ENCODE measurements at regions not wholly inside any gene's neighbourhood (a gene's known extent, or its start where the extent isn't known, plus 50 kb on each side); places are given as distances from the start of the nearest gene placed in this dataset.

DNA sequence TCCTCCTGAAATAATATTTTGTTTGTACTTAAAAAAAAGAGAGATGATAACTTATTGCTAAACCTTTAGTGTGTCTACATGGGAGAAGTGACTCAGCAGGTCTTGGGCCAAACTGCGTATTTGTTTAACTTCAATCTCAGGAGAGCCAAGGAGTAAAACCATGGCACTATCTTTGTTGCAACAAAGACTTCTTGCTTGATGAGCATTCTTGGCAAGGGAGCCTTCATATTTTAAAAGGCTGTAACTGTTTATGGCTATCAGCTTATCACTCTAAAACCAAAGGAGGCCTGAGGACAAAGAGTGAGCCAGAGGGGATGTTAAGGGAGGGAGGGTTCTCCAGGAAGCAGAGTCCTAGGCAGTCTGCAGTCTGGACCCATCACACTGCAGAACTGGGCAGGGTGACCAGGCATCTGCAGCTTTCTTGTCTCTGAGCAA is 216.2 kb upstream of the S1PR3 start:
- Histone ChIP-seq H3K27me3 (replicated peaks in 1 of 4; ENCODE audit: control insufficient read depth in 3 of 4, extremely low read depth in 1 of 4, insufficient read depth in 3 of 4, low read length in 3 of 4) (no peaks in the 10 kb centered on the region), H3K56ac (replicated peaks; ENCODE audit: insufficient read length, low read depth, low read length) (no peak overlapping the region), H3K14ac (ENCODE audit: insufficient read length) (no peak overlapping the region), H3K4me1 (replicated peaks in 1 of 4; ENCODE audit: control insufficient read depth in 3 of 4, insufficient read depth in 4 of 4, low read length in 3 of 4) (peaks cover 0 to 2% (median 0%) of the 10 kb centered on the region in 4 experiments; a peak in 1 of 7 replicates), H3K4ac (replicated peaks; ENCODE audit: insufficient read length, low read depth, low read length) (no peak overlapping the region), H3K79me1 (ENCODE audit: low read depth, low read length) (no peaks in the 10 kb centered on the region), H2BK20ac (ENCODE audit: low read length) (no peak overlapping the region), H4K91ac (replicated peaks; ENCODE audit: insufficient read length, low read length) (no peak overlapping the region), H4K8ac (ENCODE audit: extremely low read depth, insufficient read depth, low read length) (no peak overlapping the region), H3K18ac (ENCODE audit: extremely low read depth, low read length) (no peak overlapping the region), H3K27ac (ENCODE audit: low read depth, low read length) (no peak overlapping the region), H2BK12ac (ENCODE audit: low read depth, low read length) (no peak overlapping the region), H2BK5ac (ENCODE audit: low read depth, low read length) (no peak overlapping the region), H3K9ac (replicated peaks in 1 of 4; ENCODE audit: extremely low read depth in 1 of 4, low read depth in 3 of 4, low read length in 3 of 4) (no peak overlapping the region), H3K4me3 (ENCODE audit: extremely low read depth in 1 of 4, insufficient read depth in 2 of 4, low read depth in 3 of 4, low read length in 4 of 4) (no peak overlapping the region), H2AK5ac (ENCODE audit: low read depth, low read length) (no peak overlapping the region), H3K4me2 (ENCODE audit: insufficient read depth in 1 of 2, low read depth in 2 of 2, low read length in 2 of 2) (no peak overlapping the region), H4K20me1 (replicated peaks in 1 of 2; ENCODE audit: control insufficient read depth in 1 of 2, insufficient read depth in 2 of 2, low read length in 2 of 2) (no peaks in the 10 kb centered on the region), H4K5ac (ENCODE audit: insufficient read length, low read depth, low read length) (no peak overlapping the region), H3K23ac (ENCODE audit: insufficient read length) (no peak overlapping the region), H3K36me3 (ENCODE audit: control insufficient read depth in 2 of 4, insufficient read depth in 4 of 4, low read length in 3 of 4) (no peaks in the 10 kb centered on the region), H2BK120ac (replicated peaks; ENCODE audit: low read depth, low read length) (no peak overlapping the region), H3K23me2 (ENCODE audit: low read depth, low read length) (no peaks in the 10 kb centered on the region), H2BK15ac (ENCODE audit: low read length) (no peak overlapping the region), H3K9me3 (ENCODE audit: insufficient read depth in 2 of 2, low read depth in 1 of 2, low read length in 1 of 2) (no peaks in the 10 kb centered on the region), H3K79me2 (ENCODE audit: control insufficient read depth in 1 of 2, insufficient read depth in 2 of 2, low read length in 2 of 2) (no peaks in the 10 kb centered on the region), H2AFZ (ENCODE audit: low read length) (no peak overlapping the region)
- FAIRE-seq = no peak
- POLR2A ChIA-PET (ENCODE audit: partially characterized antibody) = no interaction called here
- 86% methylated on average over 1 of the region's 1 CpG; no CpG with 5 or more reads in 1 of the 2 experiments for WGBS, 2 experiments (ENCODE audit: extremely low coverage in 1 of 2, insufficient coverage in 1 of 2, insufficient read length in 1 of 2, insufficient replicate concordance in 2 of 2, low coverage in 1 of 2, low lambda C conversion rate in 2 of 2, missing lambda C conversion rate in 1 of 2)
- DNase-seq (ENCODE audit: low read depth in 1 of 2, low spot score in 2 of 2) = no peak
- TF ChIP-seq RAD21 (IDR thresholded peaks at IDR 0.05 in 1 of 2, conservative IDR thresholded peaks at IDR 0.05 in 1 of 2; ENCODE audit: low read depth in 2 of 2, low read length in 2 of 2) = no peak
- TF ChIP-seq EGR1 (IDR thresholded peaks at IDR 0.05; ENCODE audit: borderline replicate concordance, low read depth, low read length) = no peak
- no peak for TF ChIP-seq SIRT6 (IDR thresholded peaks at IDR 0.05; ENCODE audit: low read length)
- TF ChIP-seq ASH2L (IDR thresholded peaks at IDR 0.05; ENCODE audit: low read length) = no peak
- TF ChIP-seq SRF (IDR thresholded peaks at IDR 0.05; ENCODE audit: low read depth, low read length) = no peak
- TF ChIP-seq POLR2AphosphoS5 (IDR thresholded peaks at IDR 0.05; ENCODE audit: low read depth, low read length) = no peak
- TF ChIP-seq GABPA (IDR thresholded peaks at IDR 0.05; ENCODE audit: borderline replicate concordance, insufficient read depth, low read length) = no peak
- TF ChIP-seq SAP30 (IDR thresholded peaks at IDR 0.05; ENCODE audit: insufficient read depth, insufficient replicate concordance, low read length) = no peak
- no peak for TF ChIP-seq EP300 (IDR thresholded peaks at IDR 0.05; ENCODE audit: borderline replicate concordance in 1 of 2, low read depth in 2 of 2, low read length in 2 of 2)
- TF ChIP-seq HDAC6 (IDR thresholded peaks at IDR 0.05; ENCODE audit: low read depth, low read length) = no peak
- CTCF ChIA-PET (ENCODE audit: partially characterized antibody) = no interaction called here

All from H1 (cell line).